Mucosa of descending colon (tissue), 3 donors: ENCODE measurements at regions not wholly inside any gene's neighbourhood (a gene's known extent, or its start where the extent isn't known, plus 50 kb on each side); places are given as distances from the start of the nearest gene placed in this dataset.

ENCODE experiments used
- ATAC-seq: fragments of 200-7000 bp; cut with Tn5 transposase; one replicate; pipeline ENCODE4 v1.9.1; 2020; ENCODE audit warnings: mild to moderate bottlenecking, moderate library complexity
- DNase-seq, 3 donors: peaks; one replicate each; pipeline ENCODE4 v3.0.0-alpha.2; 2020
- H3K36me3 ChIP-seq: fragments of 200-600 bp; one replicate; pipeline ENCODE4 v1.8.0; 2021; ENCODE audit warnings: low read depth, mild to moderate bottlenecking
- H3K4me1 ChIP-seq: fragments of 200-600 bp; one replicate; pipeline ENCODE4 v1.8.0; 2021; ENCODE audit warnings: low read depth, mild to moderate bottlenecking
- H3K4me3 ChIP-seq: fragments of 200-600 bp; one replicate; pipeline ENCODE4 v1.8.0; 2021; ENCODE audit warnings: mild to moderate bottlenecking
- H3K9me3 ChIP-seq: fragments of 200-600 bp; one replicate; pipeline ENCODE4 v1.8.0; 2021; ENCODE audit warnings: mild to moderate bottlenecking
- intact Hi-C, 2 donors: fragments of 100-400 bp; cut with DNase I in 1 of 2; cut with micrococcal nuclease in 1 of 2; formaldehyde crosslinking; loops; one replicate each; pipeline versions ENCODE4 v1.11.0 to v1.11.1; 2022; cut with DNase I, micrococcal nuclease
- TF ChIP-seq, protein P1 (sequence below): fragments of 200-600 bp; IDR thresholded peaks from one replicate; pipeline ENCODE4 v1.8.0; 2022; ENCODE audit warnings: antibody characterized with exemption, mild to moderate bottlenecking
- donor health status: DM: no; HTN: no; CAD: no; lungs with moderate emphysema.
- donor health status: DM: no; HTN: no; CAD: no.
- donor health status: DM: no; HTN: yes; CAD: no.

DNA sequence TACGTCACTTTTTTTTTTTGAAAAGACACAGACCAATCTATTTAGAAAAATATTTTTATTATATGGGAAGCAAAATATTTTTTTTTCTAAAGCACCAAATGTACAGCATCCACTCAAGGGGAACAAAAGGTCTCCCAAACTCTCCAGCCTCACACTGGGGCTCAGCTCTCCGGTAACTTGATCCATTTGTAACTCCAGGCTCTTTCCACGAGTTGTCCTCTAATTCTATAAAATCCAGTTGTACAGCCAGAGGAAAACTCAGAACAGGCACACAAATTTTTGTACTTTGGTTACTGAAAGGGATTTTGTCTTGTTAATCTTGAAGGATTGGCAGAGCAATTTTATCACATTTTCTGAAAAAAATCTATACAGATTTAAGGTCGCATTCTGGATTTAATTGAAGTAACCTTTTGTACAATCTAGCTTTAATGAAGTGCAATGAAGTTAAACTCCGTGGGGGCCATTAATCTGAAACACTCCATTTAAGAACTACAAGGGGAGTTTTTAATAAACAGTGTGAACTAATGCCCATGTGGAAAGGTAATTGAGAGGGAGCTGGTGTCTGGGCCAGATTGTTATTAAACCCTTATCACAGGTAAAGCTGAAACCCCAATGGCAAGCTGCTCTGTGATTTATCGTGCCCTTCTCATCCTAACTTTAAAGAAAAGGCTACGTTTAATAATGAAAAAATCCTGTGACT, 161.2 kb upstream of the FRG1 start:
- no peaks in the 10 kb centered on the region for H3K36me3 ChIP-seq
- ATAC-seq (no peak), DNase-seq (no peak)
- intact Hi-C loops, result no loop called here
- H3K4me1 ChIP-seq, result no peaks in the 10 kb centered on the region
- TF ChIP-seq, protein P1, sequence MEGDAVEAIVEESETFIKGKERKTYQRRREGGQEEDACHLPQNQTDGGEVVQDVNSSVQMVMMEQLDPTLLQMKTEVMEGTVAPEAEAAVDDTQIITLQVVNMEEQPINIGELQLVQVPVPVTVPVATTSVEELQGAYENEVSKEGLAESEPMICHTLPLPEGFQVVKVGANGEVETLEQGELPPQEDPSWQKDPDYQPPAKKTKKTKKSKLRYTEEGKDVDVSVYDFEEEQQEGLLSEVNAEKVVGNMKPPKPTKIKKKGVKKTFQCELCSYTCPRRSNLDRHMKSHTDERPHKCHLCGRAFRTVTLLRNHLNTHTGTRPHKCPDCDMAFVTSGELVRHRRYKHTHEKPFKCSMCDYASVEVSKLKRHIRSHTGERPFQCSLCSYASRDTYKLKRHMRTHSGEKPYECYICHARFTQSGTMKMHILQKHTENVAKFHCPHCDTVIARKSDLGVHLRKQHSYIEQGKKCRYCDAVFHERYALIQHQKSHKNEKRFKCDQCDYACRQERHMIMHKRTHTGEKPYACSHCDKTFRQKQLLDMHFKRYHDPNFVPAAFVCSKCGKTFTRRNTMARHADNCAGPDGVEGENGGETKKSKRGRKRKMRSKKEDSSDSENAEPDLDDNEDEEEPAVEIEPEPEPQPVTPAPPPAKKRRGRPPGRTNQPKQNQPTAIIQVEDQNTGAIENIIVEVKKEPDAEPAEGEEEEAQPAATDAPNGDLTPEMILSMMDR, result no peak
- H3K9me3 ChIP-seq, result no peaks in the 10 kb centered on the region
- H3K4me3 ChIP-seq, result no peak overlapping the region

DNA sequence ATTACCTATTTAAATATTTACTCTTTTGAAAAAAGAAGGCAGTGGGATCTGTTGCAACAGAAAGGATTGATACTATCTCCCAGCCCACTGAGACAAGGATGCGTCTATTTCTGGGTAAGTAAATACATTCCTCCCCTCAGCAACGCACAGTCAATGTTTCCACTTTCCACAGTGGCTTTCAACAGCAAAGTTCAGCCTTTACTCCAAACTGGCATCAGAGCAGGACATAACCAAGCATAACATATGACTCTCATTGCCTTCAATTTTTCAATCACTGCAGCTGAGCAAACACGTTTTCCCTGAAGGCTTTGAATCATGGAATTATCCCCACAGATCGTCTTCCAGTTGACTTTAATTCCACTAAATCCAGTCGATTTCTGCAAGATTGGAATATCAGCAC, 160.3 kb upstream of the FRG1 start:
- H3K4me1 ChIP-seq, result no peaks in the 10 kb centered on the region
- no peaks in the 10 kb centered on the region for H3K36me3 ChIP-seq
- no peak overlapping the region for H3K4me3 ChIP-seq
- no peaks in the 10 kb centered on the region for H3K9me3 ChIP-seq
- no peak for DNase-seq
- intact Hi-C loops, result no loop called here
- ATAC-seq, result no peak
- TF ChIP-seq, protein P1, result no peak

DNA sequence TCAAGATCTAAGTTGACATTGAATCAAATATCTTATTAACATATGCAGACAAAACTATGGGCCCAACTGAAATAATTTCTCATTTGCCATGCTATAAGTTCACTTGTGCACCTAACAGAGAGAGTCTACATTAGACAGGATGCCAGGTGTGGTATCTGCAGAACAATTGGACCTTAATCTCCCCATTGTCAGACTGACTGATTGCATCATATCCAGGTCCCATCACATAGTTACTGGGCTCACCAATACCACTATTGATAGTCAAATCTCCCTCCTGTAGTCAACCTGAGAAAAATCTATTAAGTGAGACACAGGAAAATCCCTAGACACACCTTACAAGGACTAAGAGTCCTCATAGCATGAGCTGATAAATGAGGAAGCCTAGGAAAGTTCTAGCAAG, 156.0 kb upstream of the FRG1 start:
- ATAC-seq (no peak), DNase-seq (no peak)
- intact Hi-C loops, result no loop called here
- TF ChIP-seq, protein P1, result no peak
- Histone ChIP-seq H3K4me3 (no peak overlapping the region), H3K4me1 (no peaks in the 10 kb centered on the region), H3K36me3 (no peaks in the 10 kb centered on the region), H3K9me3 (no peaks in the 10 kb centered on the region)

DNA sequence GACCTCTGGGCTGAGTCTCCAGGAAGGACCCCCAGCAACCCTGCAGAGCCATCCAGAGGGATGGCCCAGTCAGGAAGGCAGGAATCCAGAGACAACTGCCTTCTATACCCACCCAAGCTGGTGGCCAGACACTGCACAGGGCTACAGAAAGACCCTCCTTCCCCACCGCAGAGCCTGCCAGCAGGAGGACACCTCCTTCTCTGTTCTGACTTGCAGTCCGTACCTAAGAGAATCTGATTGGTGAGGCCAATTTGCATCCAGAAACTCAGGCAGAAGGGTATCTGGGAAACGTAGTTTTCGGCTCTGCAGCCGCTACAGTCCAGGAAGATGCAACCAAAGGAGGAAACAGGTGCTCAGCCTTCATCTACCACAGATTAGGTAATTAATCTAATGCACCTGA, 155.4 kb upstream of the FRG1 start:
- intact Hi-C loops, result no loop called here
- Histone ChIP-seq H3K9me3 (no peaks in the 10 kb centered on the region), H3K4me3 (no peak overlapping the region), H3K4me1 (no peaks in the 10 kb centered on the region), H3K36me3 (no peaks in the 10 kb centered on the region)
- ATAC-seq (no peak), DNase-seq (no peak)
- TF ChIP-seq, protein P1, result no peak

DNA sequence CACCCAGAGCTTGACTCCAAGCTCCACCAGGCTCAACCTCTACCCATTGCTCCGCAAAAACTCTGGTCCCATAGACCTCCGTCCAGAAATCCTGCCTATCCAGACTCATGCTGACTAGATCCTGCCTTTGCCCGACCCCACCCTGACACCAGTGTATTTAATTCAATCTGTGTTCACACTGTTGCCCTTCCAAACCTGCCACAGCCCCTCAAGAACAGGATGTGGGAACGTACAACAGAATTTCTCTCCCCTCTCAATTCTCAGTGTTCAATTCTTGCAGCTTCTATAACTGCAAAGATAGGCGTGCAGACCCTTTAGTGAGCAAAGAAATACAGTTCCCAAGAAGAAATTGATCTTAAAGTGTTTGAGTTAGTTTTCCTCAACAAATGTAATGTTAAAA, 154.2 kb upstream of the FRG1 start:
- intact Hi-C loops, result no loop called here
- ATAC-seq, result no peak

More for the DNA sequence above, 154.2 kb upstream of the FRG1 start:
- no peaks in the 10 kb centered on the region for H3K36me3 ChIP-seq
- TF ChIP-seq, protein P1, result no peak
- DNase-seq, result no peak
- H3K4me3 ChIP-seq, result no peak overlapping the region
- H3K9me3 ChIP-seq, result no peaks in the 10 kb centered on the region
- no peaks in the 10 kb centered on the region for H3K4me1 ChIP-seq
